Heart right ventricle (tissue), 16 donors: ENCODE measurements at regions not wholly inside any gene's neighbourhood (a gene's known extent, or its start where the extent isn't known, plus 50 kb on each side); places are given as distances from the start of the nearest gene placed in this dataset.

Experiments
- ATAC-seq, 8 donors: fragments of 200-7000 bp; cut with Tn5 transposase; one replicate each; pipeline ENCODE4 v1.9.1; 2020; ENCODE audit warnings: mild to moderate bottlenecking in 8 of 8, moderate library complexity in 8 of 8, moderate number of reproducible peaks in 1 of 8
- DNase-seq, 2 donors: peaks; one replicate each; pipeline ENCODE4 v3.0.0-alpha.2; 2020
- H3K27ac ChIP-seq, 10 donors: fragments of 200-600 bp; sonication (generic) in 2 of 10; one replicate each; pipeline versions ENCODE4 v1.5.0 to v1.8.0; 2020 to 2022; ENCODE audit warnings: mild to moderate bottlenecking in 3 of 10
- H3K27me3 ChIP-seq, 7 donors: fragments of 200-600 bp; one replicate each; pipeline ENCODE4 v1.8.0; 2021 to 2022; ENCODE audit warnings: mild to moderate bottlenecking in 2 of 7
- H3K36me3 ChIP-seq, 9 donors: fragments of 200-600 bp; sonication (generic) in 1 of 9; one replicate each; pipeline versions ENCODE4 v1.5.0 to v1.8.0; 2020 to 2022; ENCODE audit warnings: mild to moderate bottlenecking in 2 of 9
- H3K4me1 ChIP-seq, 9 donors: fragments of 200-600 bp; sonication (generic) in 1 of 9; one replicate each; pipeline versions ENCODE4 v1.5.0 to v1.8.0; 2020 to 2022; ENCODE audit warnings: mild to moderate bottlenecking in 4 of 9
- H3K4me3 ChIP-seq, 10 donors: fragments of 200-600 bp; sonication (generic) in 2 of 10; one replicate each; pipeline versions ENCODE4 v1.5.0 to v1.8.0; 2020 to 2022; ENCODE audit warnings: mild to moderate bottlenecking in 7 of 10, moderate library complexity in 2 of 10
- H3K9me3 ChIP-seq, 11 donors: fragments of 200-600 bp in 10 of 11; sonication (generic) in 2 of 11; one replicate each; pipeline versions ENCODE4 v1.5.0 to v1.8.0; 2013 to 2022; ENCODE audit warnings: mild to moderate bottlenecking in 2 of 11, control low read depth in 1 of 11, moderate library complexity in 1 of 11
- CTCF ChIP-seq, 9 donors: fragments of 200-600 bp; sonication (generic) in 2 of 9; IDR thresholded peaks; one replicate each; pipeline versions ENCODE4 v1.5.0 to v1.8.0; 2021 to 2022; ENCODE audit warnings: antibody characterized with exemption in 9 of 9, mild to moderate bottlenecking in 5 of 9, moderate library complexity in 1 of 9
- WGBS, 2 donors: extraction: QIAGEN DNeasy Blood & Tissue Kit; methylation state at CpG; one replicate each; pipeline ENCODE4 v1.1.7; 2013; ENCODE audit warnings: inconsistent platforms in 1 of 2; 5-methylcytosine and 5-hydroxymethylcytosine counted together
- intact Hi-C, 10 donors: fragments of 100-400 bp; cut with DNase I; formaldehyde crosslinking; loops; one replicate each; pipeline versions ENCODE4 v1.11.1 to v1.14.2; 2022
- donor health status: Arrhythmogenic right ventricular cardiomyopathy.
- donor health status: ischemic (EF 13 %, LVEDD 7.1; RV severe dilation, severe dysfunction).
- donor health status: healthy with polysubstance abuse.
- donor health status: DM: no; HTN: yes; CAD: no.
- donor health status: DM: no; HTN: no; CAD: no.
- donor health status: ischemic (EF 25% LVEDD 6.9; RV normal size, moderate dysfunction).
- donor health status: ischemic (EF 25% LVEDD 5.7; RV mildly dilated, moderate dysfunction).
- donor health status: healthy.
- donor health status: DM: yes; HTN: yes; CAD: no.
- donor health status: Ischemic cardiomyopathy.
- donor health status: ischemic (EF 35%, LVEDD 5.7; RV mildly dilated, moderate dysfunction).
- donor health status: nonischemic (EF 11% LVEDD 7.7; RV severe dilation, severe dysfunction).
- donor health status: DM: yes; HTN: yes; CAD: no.
- donor health status: PGD.
- donor health status: ischemic (EF 29% LVEDD 5.4; RV normal size, mild dysfunction).
- donor health status: nonischemic (EF 23%, LVEDD 6.1; RV moderate dilation, normal function).

- no peak for TF ChIP-seq CTCF (IDR thresholded peaks at IDR 0.05)
- intact Hi-C loops = no loop called here
- Histone ChIP-seq H3K4me3 (no peak overlapping the region), H3K36me3 (no peaks in the 10 kb centered on the region), H3K27me3 (no peaks in the 10 kb centered on the region), H3K9me3 (no peaks in the 10 kb centered on the region), H3K4me1 (no peaks in the 10 kb centered on the region), H3K27ac (no peak overlapping the region)
- DNase-seq (no peak), ATAC-seq (no peak)
- WGBS, 2 donors = 56 to 62% methylated on average over 2 of the region's 2 CpGs
Measured at GRCh38 chr3:145176907-145177306, 984.1 kb downstream of the PLOD2 start.

GRCh38 chr3:145177828-145178227, 983.2 kb downstream of the PLOD2 start:
- no peaks in the 10 kb centered on the region for H3K9me3 ChIP-seq
- no peak overlapping the region for H3K27ac ChIP-seq
- no peak for TF ChIP-seq CTCF (IDR thresholded peaks at IDR 0.05)
- H3K27me3 ChIP-seq = no peaks in the 10 kb centered on the region
- WGBS, 2 donors = 57 to 60% methylated on average over 2 of the region's 2 CpGs
- ATAC-seq = no peak
- H3K4me1 ChIP-seq = no peaks in the 10 kb centered on the region
- no peak overlapping the region for H3K4me3 ChIP-seq
- H3K36me3 ChIP-seq = no peaks in the 10 kb centered on the region
- intact Hi-C loops = no loop called here
- DNase-seq = no peak

- WGBS, 2 donors = 63 to 79% methylated on average over 4 of the region's 4 CpGs
Measured at GRCh38 chr3:145182196-145182911, 978.6 kb downstream of the PLOD2 start.

GRCh38 chr3:145183261-145183660, 977.7 kb downstream of the PLOD2 start:
- no peaks in the 10 kb centered on the region for H3K36me3 ChIP-seq
- H3K9me3 ChIP-seq = no peaks in the 10 kb centered on the region
- no peaks in the 10 kb centered on the region for H3K27me3 ChIP-seq
- no peak for TF ChIP-seq CTCF (IDR thresholded peaks at IDR 0.05)
- WGBS, 2 donors = 61 to 77% methylated on average over 3 of the region's 3 CpGs
- H3K27ac ChIP-seq = no peak overlapping the region
- ATAC-seq (no peak), DNase-seq (no peak)
- no peak overlapping the region for H3K4me3 ChIP-seq
- no peaks in the 10 kb centered on the region for H3K4me1 ChIP-seq
- intact Hi-C loops = no loop called here

More at GRCh38 chr3:145182196-145182911, 978.6 kb downstream of the PLOD2 start:
- no peaks in the 10 kb centered on the region for H3K27me3 ChIP-seq
- TF ChIP-seq CTCF (IDR thresholded peaks at IDR 0.05) = no peak
- H3K9me3 ChIP-seq = no peaks in the 10 kb centered on the region
- H3K36me3 ChIP-seq = no peaks in the 10 kb centered on the region
- intact Hi-C loops = no loop called here
- no peaks in the 10 kb centered on the region for H3K4me1 ChIP-seq
- DNase-seq (no peak), ATAC-seq (no peak)
- no peak overlapping the region for H3K27ac ChIP-seq
- H3K4me3 ChIP-seq = peak overlapping the region in 4 of 10 donors; percentile 8 to 20 (median 15)
